ENCODE measurements at regions not wholly inside any gene's neighbourhood (a gene's known extent, or its start where the extent isn't known, plus 50 kb on each side); places are given as distances from the start of the nearest gene placed in this dataset.

DNA sequence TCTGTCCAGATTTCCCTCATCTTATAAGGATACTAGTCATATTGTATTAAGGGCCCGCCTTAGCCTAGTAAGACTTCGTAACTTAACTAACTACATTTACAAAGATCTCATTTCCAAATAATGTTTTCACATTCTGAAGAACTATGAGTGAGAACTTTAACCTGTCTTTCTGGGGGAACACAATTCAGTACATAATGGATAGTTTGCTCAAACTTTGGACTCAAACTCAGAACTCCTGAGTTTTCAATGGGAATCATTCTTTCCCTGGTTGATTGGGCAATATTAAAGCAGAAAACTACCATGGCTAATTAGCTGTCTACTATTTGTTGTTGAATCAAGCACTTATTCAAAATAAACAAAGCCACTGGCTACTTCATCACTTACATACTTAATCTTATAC is 522.9 kb downstream of the REEP3 start (continued):
- TF ChIP-seq, protein P1, sequence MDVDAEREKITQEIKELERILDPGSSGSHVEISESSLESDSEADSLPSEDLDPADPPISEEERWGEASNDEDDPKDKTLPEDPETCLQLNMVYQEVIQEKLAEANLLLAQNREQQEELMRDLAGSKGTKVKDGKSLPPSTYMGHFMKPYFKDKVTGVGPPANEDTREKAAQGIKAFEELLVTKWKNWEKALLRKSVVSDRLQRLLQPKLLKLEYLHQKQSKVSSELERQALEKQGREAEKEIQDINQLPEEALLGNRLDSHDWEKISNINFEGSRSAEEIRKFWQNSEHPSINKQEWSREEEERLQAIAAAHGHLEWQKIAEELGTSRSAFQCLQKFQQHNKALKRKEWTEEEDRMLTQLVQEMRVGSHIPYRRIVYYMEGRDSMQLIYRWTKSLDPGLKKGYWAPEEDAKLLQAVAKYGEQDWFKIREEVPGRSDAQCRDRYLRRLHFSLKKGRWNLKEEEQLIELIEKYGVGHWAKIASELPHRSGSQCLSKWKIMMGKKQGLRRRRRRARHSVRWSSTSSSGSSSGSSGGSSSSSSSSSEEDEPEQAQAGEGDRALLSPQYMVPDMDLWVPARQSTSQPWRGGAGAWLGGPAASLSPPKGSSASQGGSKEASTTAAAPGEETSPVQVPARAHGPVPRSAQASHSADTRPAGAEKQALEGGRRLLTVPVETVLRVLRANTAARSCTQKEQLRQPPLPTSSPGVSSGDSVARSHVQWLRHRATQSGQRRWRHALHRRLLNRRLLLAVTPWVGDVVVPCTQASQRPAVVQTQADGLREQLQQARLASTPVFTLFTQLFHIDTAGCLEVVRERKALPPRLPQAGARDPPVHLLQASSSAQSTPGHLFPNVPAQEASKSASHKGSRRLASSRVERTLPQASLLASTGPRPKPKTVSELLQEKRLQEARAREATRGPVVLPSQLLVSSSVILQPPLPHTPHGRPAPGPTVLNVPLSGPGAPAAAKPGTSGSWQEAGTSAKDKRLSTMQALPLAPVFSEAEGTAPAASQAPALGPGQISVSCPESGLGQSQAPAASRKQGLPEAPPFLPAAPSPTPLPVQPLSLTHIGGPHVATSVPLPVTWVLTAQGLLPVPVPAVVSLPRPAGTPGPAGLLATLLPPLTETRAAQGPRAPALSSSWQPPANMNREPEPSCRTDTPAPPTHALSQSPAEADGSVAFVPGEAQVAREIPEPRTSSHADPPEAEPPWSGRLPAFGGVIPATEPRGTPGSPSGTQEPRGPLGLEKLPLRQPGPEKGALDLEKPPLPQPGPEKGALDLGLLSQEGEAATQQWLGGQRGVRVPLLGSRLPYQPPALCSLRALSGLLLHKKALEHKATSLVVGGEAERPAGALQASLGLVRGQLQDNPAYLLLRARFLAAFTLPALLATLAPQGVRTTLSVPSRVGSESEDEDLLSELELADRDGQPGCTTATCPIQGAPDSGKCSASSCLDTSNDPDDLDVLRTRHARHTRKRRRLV (CRISPR knock-in tag; IDR thresholded peaks at IDR 0.05): no peak
- TF ChIP-seq ZNF160 (CRISPR knock-in tag; IDR thresholded peaks at IDR 0.05): no peak
- TF ChIP-seq, protein P2, sequence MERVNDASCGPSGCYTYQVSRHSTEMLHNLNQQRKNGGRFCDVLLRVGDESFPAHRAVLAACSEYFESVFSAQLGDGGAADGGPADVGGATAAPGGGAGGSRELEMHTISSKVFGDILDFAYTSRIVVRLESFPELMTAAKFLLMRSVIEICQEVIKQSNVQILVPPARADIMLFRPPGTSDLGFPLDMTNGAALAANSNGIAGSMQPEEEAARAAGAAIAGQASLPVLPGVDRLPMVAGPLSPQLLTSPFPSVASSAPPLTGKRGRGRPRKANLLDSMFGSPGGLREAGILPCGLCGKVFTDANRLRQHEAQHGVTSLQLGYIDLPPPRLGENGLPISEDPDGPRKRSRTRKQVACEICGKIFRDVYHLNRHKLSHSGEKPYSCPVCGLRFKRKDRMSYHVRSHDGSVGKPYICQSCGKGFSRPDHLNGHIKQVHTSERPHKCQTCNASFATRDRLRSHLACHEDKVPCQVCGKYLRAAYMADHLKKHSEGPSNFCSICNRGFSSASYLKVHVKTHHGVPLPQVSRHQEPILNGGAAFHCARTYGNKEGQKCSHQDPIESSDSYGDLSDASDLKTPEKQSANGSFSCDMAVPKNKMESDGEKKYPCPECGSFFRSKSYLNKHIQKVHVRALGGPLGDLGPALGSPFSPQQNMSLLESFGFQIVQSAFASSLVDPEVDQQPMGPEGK (CRISPR knock-in tag; IDR thresholded peaks at IDR 0.05): peak; percentile 30; the same call in 1 of the 2 replicates
- TF ChIP-seq, protein P3, sequence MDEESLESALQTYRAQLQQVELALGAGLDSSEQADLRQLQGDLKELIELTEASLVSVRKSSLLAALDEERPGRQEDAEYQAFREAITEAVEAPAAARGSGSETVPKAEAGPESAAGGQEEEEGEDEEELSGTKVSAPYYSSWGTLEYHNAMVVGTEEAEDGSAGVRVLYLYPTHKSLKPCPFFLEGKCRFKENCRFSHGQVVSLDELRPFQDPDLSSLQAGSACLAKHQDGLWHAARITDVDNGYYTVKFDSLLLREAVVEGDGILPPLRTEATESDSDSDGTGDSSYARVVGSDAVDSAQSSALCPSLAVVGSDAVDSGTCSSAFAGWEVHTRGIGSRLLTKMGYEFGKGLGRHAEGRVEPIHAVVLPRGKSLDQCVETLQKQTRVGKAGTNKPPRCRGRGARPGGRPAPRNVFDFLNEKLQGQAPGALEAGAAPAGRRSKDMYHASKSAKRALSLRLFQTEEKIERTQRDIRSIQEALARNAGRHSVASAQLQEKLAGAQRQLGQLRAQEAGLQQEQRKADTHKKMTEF (CRISPR knock-in tag; IDR thresholded peaks at IDR 0.05): peak; percentile 57; the same call in 1 of the 2 replicates
- peak; percentile 55; the same call in 1 of the 2 replicates for TF ChIP-seq ZNF331 (CRISPR knock-in tag; IDR thresholded peaks at IDR 0.05)
- TF ChIP-seq ZNF17 (CRISPR knock-in tag; IDR thresholded peaks at IDR 0.05): no peak
- TF ChIP-seq, protein P4, sequence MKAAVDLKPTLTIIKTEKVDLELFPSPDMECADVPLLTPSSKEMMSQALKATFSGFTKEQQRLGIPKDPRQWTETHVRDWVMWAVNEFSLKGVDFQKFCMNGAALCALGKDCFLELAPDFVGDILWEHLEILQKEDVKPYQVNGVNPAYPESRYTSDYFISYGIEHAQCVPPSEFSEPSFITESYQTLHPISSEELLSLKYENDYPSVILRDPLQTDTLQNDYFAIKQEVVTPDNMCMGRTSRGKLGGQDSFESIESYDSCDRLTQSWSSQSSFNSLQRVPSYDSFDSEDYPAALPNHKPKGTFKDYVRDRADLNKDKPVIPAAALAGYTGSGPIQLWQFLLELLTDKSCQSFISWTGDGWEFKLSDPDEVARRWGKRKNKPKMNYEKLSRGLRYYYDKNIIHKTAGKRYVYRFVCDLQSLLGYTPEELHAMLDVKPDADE (CRISPR knock-in tag; IDR thresholded peaks at IDR 0.05): no peak
- TF ChIP-seq RARA (CRISPR knock-in tag; IDR thresholded peaks at IDR 0.05): 0 out of 2 replicates have a peak, but pooled peaks have one; percentile 6
- TF ChIP-seq NCOR1 (IDR thresholded peaks at IDR 0.05; ENCODE audit: borderline replicate concordance, low read length): peak; percentile 84

Data from HepG2 (cell line).